Caco-2 (cell line): ENCODE measurements at regions not wholly inside any gene's neighbourhood (a gene's known extent, or its start where the extent isn't known, plus 50 kb on each side); places are given as distances from the start of the nearest gene placed in this dataset.

ENCODE experiments used
- BruUV-seq: library from RNA; stranded (reverse); fragments of 400-500 nt; replicated peaks from 2 replicates; lab custom pipeline; 2021; lab: Mats Ljungman, UMichigan
- CTCF ChIA-PET: fragments of 300-600 bp; sonication (Branson Sonifier 250); formaldehyde crosslinking; loops from one replicate; lab custom pipeline; 2022; ENCODE audit warnings: antibody characterized with exemption; lab: Charles Lee
- POLR2A ChIA-PET: fragments of 300-600 bp; sonication (Branson Sonifier 250); formaldehyde crosslinking; loops from one replicate; lab custom pipeline; 2022; ENCODE audit warnings: antibody characterized with exemption; lab: Charles Lee
- DNase-seq, 2 experiments: peaks; one replicate each; pipeline versions ENCODE4 v3.0.0 to v3.0.0-alpha.2; 2020 to 2022
- H3K27me3 ChIP-seq: replicated peaks from 2 replicates; pipeline ENCODE4 v1.6.0; 2011; ENCODE audit warnings: low read length; ENCODE audit not compliant: control insufficient read depth, insufficient read depth
- H3K36me3 ChIP-seq: 2 replicates; pipeline ENCODE4 v1.5.1; 2011; ENCODE audit warnings: low read length; ENCODE audit not compliant: control insufficient read depth, insufficient read depth
- H3K4me1 ChIP-seq: fragments of 250-450 bp; sonication (Bioruptor Pico); 2 replicates; pipeline ENCODE4 v1.5.1; 2020; ENCODE audit warnings: mild to moderate bottlenecking
- H3K4me3 ChIP-seq: 2 replicates; pipeline ENCODE4 v1.5.1; 2011; ENCODE audit warnings: low read depth, mild to moderate bottlenecking, control low read depth, low read length
- H3K9me3 ChIP-seq: fragments of 250-450 bp; sonication (Bioruptor Pico); 2 replicates; pipeline ENCODE4 v1.5.1; 2020; ENCODE audit warnings: mild to moderate bottlenecking, moderate library complexity
- H3K27ac Mint-ChIP-seq: one replicate; pipeline ENCODE4 v1.8.0; 2022; ENCODE audit warnings: mixed read lengths; ENCODE audit not compliant: unreplicated experiment
- H3K27me3 Mint-ChIP-seq: one replicate; pipeline ENCODE4 v1.8.0; 2022; ENCODE audit warnings: mixed read lengths; ENCODE audit not compliant: insufficient read depth, unreplicated experiment
- H3K36me3 Mint-ChIP-seq: one replicate; pipeline ENCODE4 v1.8.0; 2022; ENCODE audit warnings: mild to moderate bottlenecking, mixed read lengths; ENCODE audit not compliant: insufficient read depth, unreplicated experiment
- H3K4me1 Mint-ChIP-seq: one replicate; pipeline ENCODE4 v1.8.0; 2022; ENCODE audit warnings: low read depth, mixed read lengths; ENCODE audit not compliant: unreplicated experiment
- H3K4me3 Mint-ChIP-seq: one replicate; pipeline ENCODE4 v1.8.0; 2022; ENCODE audit warnings: mild to moderate bottlenecking, moderate library complexity, mixed read lengths; ENCODE audit not compliant: unreplicated experiment
- H3K9me3 Mint-ChIP-seq: one replicate; pipeline ENCODE4 v1.8.0; 2022; ENCODE audit warnings: mixed read lengths; ENCODE audit not compliant: unreplicated experiment
- intact Hi-C: fragments of 100-400 bp; cut with micrococcal nuclease; formaldehyde crosslinking; loops from one replicate; pipeline ENCODE4 v1.10.0; 2022; ENCODE audit not compliant: unreplicated experiment
- TF ChIP-seq, protein P1 (sequence below), 2 experiments: fragments of 200-600 bp in 1 of 2; IDR thresholded peaks; 1 replicate in 1 of 2; 2 replicates in 1 of 2; pipeline versions ENCODE4 v1.5.1 to v1.8.0; 2011 to 2022; ENCODE audit warnings: antibody characterized with exemption in 1 of 2, control low read depth in 1 of 2, inconsistent platforms in 1 of 2, low read depth in 1 of 2, low read length in 1 of 2, mild to moderate bottlenecking in 1 of 2, moderate library complexity in 1 of 2; ENCODE audit not compliant: insufficient read depth in 1 of 2, severe bottlenecking in 1 of 2, unreplicated experiment in 1 of 2

DNA sequence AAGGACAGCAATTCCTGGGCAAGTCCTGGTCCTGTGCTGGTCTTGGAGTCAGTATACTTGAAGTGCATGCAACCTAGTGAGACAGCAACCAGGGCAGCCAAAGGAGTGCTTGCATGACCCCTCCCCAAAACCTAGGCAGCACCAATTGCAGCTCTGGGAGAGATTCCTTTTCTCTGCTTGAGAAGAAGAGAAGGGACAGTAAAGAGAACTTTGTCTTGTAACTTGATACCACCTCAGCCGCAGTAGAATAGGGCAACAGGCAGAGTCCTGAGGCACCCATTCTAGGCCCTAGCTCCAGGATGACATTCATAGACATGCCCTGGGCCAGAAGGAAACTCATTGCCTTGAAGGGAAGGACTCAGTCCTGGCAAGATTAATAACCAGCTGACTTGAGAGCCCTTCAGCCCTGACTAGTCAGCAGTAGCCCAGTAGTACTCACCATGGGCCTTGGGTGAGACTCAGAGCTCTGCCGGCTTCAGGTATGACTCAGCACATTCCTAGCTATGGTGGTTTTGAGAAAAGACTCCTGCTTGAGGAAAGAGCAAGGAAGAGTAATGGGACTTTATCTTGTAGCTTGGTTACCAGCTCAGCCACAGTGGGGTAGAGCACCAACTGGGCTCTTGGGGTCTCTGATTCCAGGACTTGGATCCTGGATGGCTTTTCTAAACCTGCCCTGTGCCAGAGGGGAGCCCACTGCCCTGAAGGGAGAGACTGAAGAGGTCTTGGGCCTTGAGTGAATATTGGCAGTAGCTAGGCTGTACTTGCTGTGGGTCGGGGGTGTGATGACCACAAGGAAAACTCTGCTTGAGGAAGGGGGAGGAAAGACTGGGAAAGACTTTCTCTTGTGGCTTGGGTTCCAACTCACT lies 51.7 kb upstream of the ACADM start:
- Histone ChIP-seq H3K4me1 (peaks cover 20% of the 10 kb centered on the region), H3K4me3 (no peak overlapping the region), H3K9me3 (no peaks in the 10 kb centered on the region), H3K36me3 (no peaks in the 10 kb centered on the region), H3K27me3 (no peaks in the 10 kb centered on the region)
- H3K4me3 Mint-ChIP-seq = no peak overlapping the region
- TF ChIP-seq, protein P1, sequence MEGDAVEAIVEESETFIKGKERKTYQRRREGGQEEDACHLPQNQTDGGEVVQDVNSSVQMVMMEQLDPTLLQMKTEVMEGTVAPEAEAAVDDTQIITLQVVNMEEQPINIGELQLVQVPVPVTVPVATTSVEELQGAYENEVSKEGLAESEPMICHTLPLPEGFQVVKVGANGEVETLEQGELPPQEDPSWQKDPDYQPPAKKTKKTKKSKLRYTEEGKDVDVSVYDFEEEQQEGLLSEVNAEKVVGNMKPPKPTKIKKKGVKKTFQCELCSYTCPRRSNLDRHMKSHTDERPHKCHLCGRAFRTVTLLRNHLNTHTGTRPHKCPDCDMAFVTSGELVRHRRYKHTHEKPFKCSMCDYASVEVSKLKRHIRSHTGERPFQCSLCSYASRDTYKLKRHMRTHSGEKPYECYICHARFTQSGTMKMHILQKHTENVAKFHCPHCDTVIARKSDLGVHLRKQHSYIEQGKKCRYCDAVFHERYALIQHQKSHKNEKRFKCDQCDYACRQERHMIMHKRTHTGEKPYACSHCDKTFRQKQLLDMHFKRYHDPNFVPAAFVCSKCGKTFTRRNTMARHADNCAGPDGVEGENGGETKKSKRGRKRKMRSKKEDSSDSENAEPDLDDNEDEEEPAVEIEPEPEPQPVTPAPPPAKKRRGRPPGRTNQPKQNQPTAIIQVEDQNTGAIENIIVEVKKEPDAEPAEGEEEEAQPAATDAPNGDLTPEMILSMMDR (IDR thresholded peaks at IDR 0.05; ENCODE audit: insufficient read depth in 1 of 2, low read depth in 1 of 2, low read length in 1 of 2, severe bottlenecking in 1 of 2, unreplicated experiment in 1 of 2) = no peak
- H3K27ac Mint-ChIP-seq = peak overlapping the region; percentile 76
- H3K27me3 Mint-ChIP-seq = no peaks in the 10 kb centered on the region
- ChIA-PET CTCF (no interaction called here), POLR2A (interaction anchor here (0.5 kb wide), 1 partner anchor 37 kb away, joined by 4 read pairs; no protein-coding TSS in a partner anchor)
- intact Hi-C loops = loop anchor here (5.0 kb wide), 1 partner anchor 50 kb away; the partner anchor contains the start of gene ACADM
- H3K9me3 Mint-ChIP-seq = no peaks in the 10 kb centered on the region
- no TSS peak for BruUV-seq
- H3K4me1 Mint-ChIP-seq = peaks cover 7% of the 10 kb centered on the region
- no peaks in the 10 kb centered on the region for H3K36me3 Mint-ChIP-seq
- peak; percentile 19 to 38 for DNase-seq

DNA sequence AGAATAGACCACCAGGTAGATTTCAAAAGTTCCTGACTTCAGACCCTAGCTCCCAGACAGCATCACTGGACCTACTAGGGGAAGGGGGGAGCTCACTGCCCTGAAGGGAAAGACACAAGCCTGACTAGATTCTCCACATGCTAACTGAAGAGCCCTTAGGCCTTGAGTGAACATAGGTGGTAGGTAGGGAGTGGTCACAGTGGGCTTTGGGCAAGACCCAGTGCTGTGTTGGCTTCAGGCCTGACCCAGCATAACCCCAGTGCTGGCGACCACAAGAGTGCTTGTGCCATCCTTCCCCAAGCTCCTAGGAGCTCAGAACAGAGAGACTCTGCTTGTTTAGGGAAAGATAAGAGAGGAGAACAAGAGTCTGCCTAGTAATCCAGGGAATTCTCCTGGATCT lies 51.1 kb upstream of the ACADM start:
- H3K4me3 ChIP-seq = no peak overlapping the region
- H3K4me3 Mint-ChIP-seq = no peak overlapping the region
- no peak for DNase-seq
- intact Hi-C loops = loop anchor here (5.0 kb wide), 1 partner anchor 49 kb away; the partner anchor contains the start of gene ACADM
- peak overlapping the region; percentile 76 for H3K27ac Mint-ChIP-seq
- H3K27me3 Mint-ChIP-seq = no peaks in the 10 kb centered on the region
- H3K4me1 Mint-ChIP-seq = peaks cover 7% of the 10 kb centered on the region
- peaks cover 20% of the 10 kb centered on the region for H3K4me1 ChIP-seq
- POLR2A ChIA-PET = interaction anchor here (0.5 kb wide), 1 partner anchor 36 kb away, joined by 4 read pairs; no protein-coding TSS in a partner anchor
- H3K36me3 ChIP-seq = no peaks in the 10 kb centered on the region
- H3K9me3 Mint-ChIP-seq = no peaks in the 10 kb centered on the region
- no peaks in the 10 kb centered on the region for H3K27me3 ChIP-seq
- TF ChIP-seq, protein P1 (IDR thresholded peaks at IDR 0.05; ENCODE audit: insufficient read depth in 1 of 2, low read depth in 1 of 2, low read length in 1 of 2, severe bottlenecking in 1 of 2, unreplicated experiment in 1 of 2) = no peak
- CTCF ChIA-PET = no interaction called here
- no peaks in the 10 kb centered on the region for H3K9me3 ChIP-seq
- BruUV-seq = no TSS peak
- no peaks in the 10 kb centered on the region for H3K36me3 Mint-ChIP-seq

DNA sequence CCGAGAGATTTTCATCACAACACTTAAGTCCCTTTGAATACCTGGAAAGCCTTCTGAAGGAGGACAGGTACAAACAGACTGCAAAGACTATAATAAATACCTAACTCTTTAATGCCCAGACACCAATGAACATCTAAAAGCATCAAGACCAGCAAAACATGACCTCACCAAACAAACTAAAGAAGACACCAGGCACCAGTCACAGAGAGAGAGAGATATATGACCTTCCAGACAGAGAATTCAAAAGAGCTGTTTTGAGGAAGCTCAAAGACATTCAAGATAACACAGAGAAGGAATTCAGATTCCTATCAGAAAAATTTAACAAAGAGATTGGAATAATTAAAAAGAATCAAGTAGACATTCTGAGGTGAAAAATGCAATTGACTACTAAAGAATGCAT lies 50.6 kb upstream of the ACADM start:
- BruUV-seq = no TSS peak
- Mint-ChIP-seq H3K27me3 (no peaks in the 10 kb centered on the region), H3K4me3 (no peak overlapping the region), H3K4me1 (peaks cover 7% of the 10 kb centered on the region), H3K9me3 (no peaks in the 10 kb centered on the region), H3K36me3 (no peaks in the 10 kb centered on the region), H3K27ac (no peak overlapping the region)
- ChIA-PET POLR2A (no interaction called here), CTCF (interaction anchor here (0.6 kb wide), 1 partner anchor 202 kb away, joined by 7 read pairs; no protein-coding TSS in a partner anchor)
- DNase-seq = no peak
- H3K27me3 ChIP-seq = no peaks in the 10 kb centered on the region
- no peak overlapping the region for H3K4me3 ChIP-seq
- H3K4me1 ChIP-seq = peaks cover 20% of the 10 kb centered on the region
- TF ChIP-seq, protein P1 (IDR thresholded peaks at IDR 0.05; ENCODE audit: insufficient read depth in 1 of 2, low read depth in 1 of 2, low read length in 1 of 2, severe bottlenecking in 1 of 2, unreplicated experiment in 1 of 2) = no peak
- H3K9me3 ChIP-seq = no peaks in the 10 kb centered on the region
- no peaks in the 10 kb centered on the region for H3K36me3 ChIP-seq
- intact Hi-C loops = loop anchor here (5.0 kb wide), 1 partner anchor 48 kb away; the partner anchor contains the start of gene ACADM
